ENCODE measurements at regions not wholly inside any gene's neighbourhood (a gene's known extent, or its start where the extent isn't known, plus 50 kb on each side); places are given as distances from the start of the nearest gene placed in this dataset.
A peak's percentile ranks its signal among the peaks of the same experiment; 100 is the strongest.

DNA sequence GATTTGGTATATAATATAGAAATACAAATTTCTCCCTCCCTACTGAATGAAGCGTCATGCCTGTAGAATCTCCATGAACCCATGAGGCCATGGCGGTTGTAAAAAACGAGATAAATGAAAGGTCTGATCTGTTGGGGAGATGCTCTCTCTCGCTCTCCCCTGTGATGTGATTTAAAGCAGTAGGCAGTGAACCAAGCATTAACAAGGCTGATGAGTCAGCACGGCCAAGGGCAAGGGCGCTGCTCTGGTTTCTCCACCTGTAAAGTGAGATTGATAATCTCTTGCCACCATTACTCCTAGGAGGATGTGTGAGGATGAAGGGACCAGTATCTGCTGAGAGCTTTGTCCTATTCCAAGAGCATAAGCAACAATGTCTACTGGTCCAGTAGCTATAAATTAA lies 553.3 kb downstream of the CMPK2 start:
- H3K4me3 ChIP-seq (ENCODE audit: extremely low read depth in 1 of 4, insufficient read depth in 2 of 4, low read depth in 3 of 4, low read length in 4 of 4) = no peak overlapping the region
- H3K4me1 ChIP-seq (replicated peaks in 1 of 4; ENCODE audit: control insufficient read depth in 3 of 4, insufficient read depth in 4 of 4, low read length in 3 of 4) = no peaks in the 10 kb centered on the region
- no peak overlapping the region for H2BK120ac ChIP-seq (replicated peaks; ENCODE audit: low read depth, low read length)
- H3K79me2 ChIP-seq (ENCODE audit: control insufficient read depth in 1 of 2, insufficient read depth in 2 of 2, low read length in 2 of 2) = no peaks in the 10 kb centered on the region
- H2BK20ac ChIP-seq (ENCODE audit: low read length) = 0 out of 2 replicates have a peak overlapping the region, but pooled peaks have one; percentile 34
- H2BK5ac ChIP-seq (ENCODE audit: low read depth, low read length) = no peak overlapping the region
- H3K56ac ChIP-seq (replicated peaks; ENCODE audit: insufficient read length, low read depth, low read length) = no peak overlapping the region
- no peak overlapping the region for H3K14ac ChIP-seq (ENCODE audit: insufficient read length)
- ChIA-PET POLR2A (ENCODE audit: partially characterized antibody) (no interaction called here), CTCF (ENCODE audit: partially characterized antibody) (interaction anchor here (0.6 kb wide), 1 partner anchor 511 kb away, joined by 3 read pairs; no protein-coding TSS in a partner anchor)
- H2AK5ac ChIP-seq (ENCODE audit: low read depth, low read length) = no peak overlapping the region
- no peaks in the 10 kb centered on the region for H3K23me2 ChIP-seq (ENCODE audit: low read depth, low read length)
- no peak overlapping the region for H2BK15ac ChIP-seq (ENCODE audit: low read length)
- H3K27ac ChIP-seq (ENCODE audit: low read depth, low read length) = no peak overlapping the region
- 99% methylated on average over 6 of the region's 6 CpGs; no CpG with 5 or more reads in 1 of the 2 experiments for WGBS, 2 experiments (ENCODE audit: extremely low coverage in 1 of 2, insufficient coverage in 1 of 2, insufficient read length in 1 of 2, insufficient replicate concordance in 2 of 2, low coverage in 1 of 2, low lambda C conversion rate in 2 of 2, missing lambda C conversion rate in 1 of 2)
- no peak overlapping the region for H3K23ac ChIP-seq (ENCODE audit: insufficient read length)
- no peak overlapping the region for H2BK12ac ChIP-seq (ENCODE audit: low read depth, low read length)
- H3K9me3 ChIP-seq (ENCODE audit: insufficient read depth in 2 of 2, low read depth in 1 of 2, low read length in 1 of 2) = no peaks in the 10 kb centered on the region
- H3K9ac ChIP-seq (replicated peaks in 1 of 4; ENCODE audit: extremely low read depth in 1 of 4, low read depth in 3 of 4, low read length in 3 of 4) = no peak overlapping the region
- H2AFZ ChIP-seq (ENCODE audit: low read length) = no peak overlapping the region
- no peak for FAIRE-seq
- H3K18ac ChIP-seq (ENCODE audit: extremely low read depth, low read length) = no peak overlapping the region
- no peak overlapping the region for H3K4ac ChIP-seq (replicated peaks; ENCODE audit: insufficient read length, low read depth, low read length)
- no peaks in the 10 kb centered on the region for H3K27me3 ChIP-seq (replicated peaks in 1 of 4; ENCODE audit: control insufficient read depth in 3 of 4, extremely low read depth in 1 of 4, insufficient read depth in 3 of 4, low read length in 3 of 4)
- no peaks in the 10 kb centered on the region for H3K79me1 ChIP-seq (ENCODE audit: low read depth, low read length)
- no peak overlapping the region for H4K91ac ChIP-seq (replicated peaks; ENCODE audit: insufficient read length, low read length)
- no peak overlapping the region for H4K5ac ChIP-seq (ENCODE audit: insufficient read length, low read depth, low read length)
- H4K20me1 ChIP-seq (replicated peaks in 1 of 2; ENCODE audit: control insufficient read depth in 1 of 2, insufficient read depth in 2 of 2, low read length in 2 of 2) = no peaks in the 10 kb centered on the region
- no peaks in the 10 kb centered on the region for H3K36me3 ChIP-seq (ENCODE audit: control insufficient read depth in 2 of 4, insufficient read depth in 4 of 4, low read length in 3 of 4)
- no peak overlapping the region for H4K8ac ChIP-seq (ENCODE audit: extremely low read depth, insufficient read depth, low read length)
- DNase-seq (ENCODE audit: low read depth in 1 of 2, low spot score in 2 of 2) = no peak
- H3K4me2 ChIP-seq (ENCODE audit: insufficient read depth in 1 of 2, low read depth in 2 of 2, low read length in 2 of 2) = no peak overlapping the region
- TF ChIP-seq SIRT6 (IDR thresholded peaks at IDR 0.05; ENCODE audit: low read length) = no peak
- TF ChIP-seq KDM1A (IDR thresholded peaks at IDR 0.05; ENCODE audit: borderline replicate concordance, low read length) = no peak
- TF ChIP-seq, protein P1, sequence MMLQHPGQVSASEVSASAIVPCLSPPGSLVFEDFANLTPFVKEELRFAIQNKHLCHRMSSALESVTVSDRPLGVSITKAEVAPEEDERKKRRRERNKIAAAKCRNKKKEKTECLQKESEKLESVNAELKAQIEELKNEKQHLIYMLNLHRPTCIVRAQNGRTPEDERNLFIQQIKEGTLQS (IDR thresholded peaks at IDR 0.05; ENCODE audit: insufficient read depth, low read depth, low read length) = no peak
- no peak for TF ChIP-seq HDAC6 (IDR thresholded peaks at IDR 0.05; ENCODE audit: low read depth, low read length)
- no peak for TF ChIP-seq EZH2 (IDR thresholded peaks at IDR 0.05; ENCODE audit: low read depth, low read length, severe bottlenecking)
- no peak for TF ChIP-seq CREB1 (IDR thresholded peaks at IDR 0.05)
- no peak for TF ChIP-seq SRF (IDR thresholded peaks at IDR 0.05; ENCODE audit: low read depth, low read length)
- TF ChIP-seq CHD1 (IDR thresholded peaks at IDR 0.05; ENCODE audit: low read depth, low read length) = no peak
- TF ChIP-seq GTF2F1 (IDR thresholded peaks at IDR 0.05; ENCODE audit: borderline replicate concordance, low read depth, low read length) = no peak
- TF ChIP-seq NANOG (IDR thresholded peaks at IDR 0.05; ENCODE audit: insufficient read depth, low read depth, low read length, poor library complexity, severe bottlenecking) = no peak
- TF ChIP-seq SIX5 (IDR thresholded peaks at IDR 0.05; ENCODE audit: low read depth, low read length) = no peak
- no peak for TF ChIP-seq TBP (IDR thresholded peaks at IDR 0.05; ENCODE audit: low read depth, low read length)
- no peak for TF ChIP-seq JUND (IDR thresholded peaks at IDR 0.05; ENCODE audit: low read length)
- no peak for TF ChIP-seq SUZ12 (IDR thresholded peaks at IDR 0.05; ENCODE audit: low read length)
- TF ChIP-seq CTBP2 (IDR thresholded peaks at IDR 0.05; ENCODE audit: borderline replicate concordance, insufficient read depth, insufficient read length, low read length) = no peak
- no peak for TF ChIP-seq JUN (IDR thresholded peaks at IDR 0.05; ENCODE audit: low read depth, low read length)

All from H1 (cell line).